DND-41 (cell line): ENCODE measurements at regions not wholly inside any gene's neighbourhood (a gene's known extent, or its start where the extent isn't known, plus 50 kb on each side); places are given as distances from the start of the nearest gene placed in this dataset.

Experiments
- ATAC-seq: fragments of 200-7000 bp; cut with Tn5 transposase; 3 replicates; pipeline ENCODE4 v1.9.1; 2021; ENCODE audit warnings: low read depth; ENCODE audit not compliant: insufficient read depth
- DNase-seq: peaks from one replicate; pipeline ENCODE4 v3.0.0-alpha.2; 2020
- H2AFZ ChIP-seq: 2 replicates; pipeline ENCODE4 v1.6.0; 2012; ENCODE audit warnings: low read depth, low read length
- H3K27ac ChIP-seq: 2 replicates; pipeline ENCODE4 v1.5.1; 2012; ENCODE audit warnings: low read length, inconsistent platforms
- H3K27me3 ChIP-seq: fragments of 200-600 bp; sonication (generic); 2 replicates; pipeline ENCODE4 v1.6.0; 2012; ENCODE audit warnings: low read length, mild to moderate bottlenecking, inconsistent platforms; ENCODE audit not compliant: insufficient read depth, poor library complexity
- H3K36me3 ChIP-seq: 2 replicates; pipeline ENCODE4 v1.5.1; 2012; ENCODE audit warnings: low read length, inconsistent platforms; ENCODE audit not compliant: insufficient read depth
- H3K4me1 ChIP-seq: 2 replicates; pipeline ENCODE4 v1.5.1; 2012; ENCODE audit warnings: mild to moderate bottlenecking, low read length; ENCODE audit not compliant: insufficient read depth
- H3K4me2 ChIP-seq: 2 replicates; pipeline ENCODE4 v1.6.0; 2012; ENCODE audit warnings: mild to moderate bottlenecking, moderate library complexity, low read length, inconsistent platforms; ENCODE audit not compliant: insufficient read depth
- H3K4me3 ChIP-seq, 2 experiments: fragments of 200-600 bp in 1 of 2; shearing (Covaris generic) in 1 of 2; 2 replicates each; pipeline ENCODE4 v1.5.1; 2012 to 2016; ENCODE audit warnings: inconsistent platforms in 2 of 2, low read length in 2 of 2, mild to moderate bottlenecking in 2 of 2, low read depth in 1 of 2, moderate library complexity in 1 of 2
- H3K79me2 ChIP-seq: 2 replicates; pipeline ENCODE4 v1.6.0; 2012; ENCODE audit warnings: low read length, inconsistent platforms; ENCODE audit not compliant: insufficient read depth
- H3K9ac ChIP-seq: 2 replicates; pipeline ENCODE4 v1.6.0; 2012; ENCODE audit warnings: low read depth, mild to moderate bottlenecking, inconsistent platforms, low read length, moderate library complexity
- H3K9me3 ChIP-seq: 2 replicates; pipeline ENCODE4 v1.5.1; 2012; ENCODE audit warnings: low read length, moderate library complexity, mild to moderate bottlenecking, inconsistent platforms; ENCODE audit not compliant: insufficient read depth, severe bottlenecking
- H4K20me1 ChIP-seq: 2 replicates; pipeline ENCODE4 v1.6.0; 2012; ENCODE audit warnings: low read length; ENCODE audit not compliant: insufficient read depth
- EZH2 ChIP-seq: IDR thresholded peaks from 3 replicates; pipeline ENCODE4 v1.6.1; 2012; ENCODE audit warnings: borderline replicate concordance, low read depth, mild to moderate bottlenecking, moderate library complexity, low read length, inconsistent platforms; ENCODE audit not compliant: severe bottlenecking
- TF ChIP-seq, protein P1 (sequence below): IDR thresholded peaks from 2 replicates; pipeline ENCODE4 v1.5.1; 2012; ENCODE audit warnings: borderline replicate concordance, low read length, moderate library complexity, mild to moderate bottlenecking; ENCODE audit not compliant: poor library complexity, severe bottlenecking; ENCODE audit errors: extremely low read depth

DNA sequence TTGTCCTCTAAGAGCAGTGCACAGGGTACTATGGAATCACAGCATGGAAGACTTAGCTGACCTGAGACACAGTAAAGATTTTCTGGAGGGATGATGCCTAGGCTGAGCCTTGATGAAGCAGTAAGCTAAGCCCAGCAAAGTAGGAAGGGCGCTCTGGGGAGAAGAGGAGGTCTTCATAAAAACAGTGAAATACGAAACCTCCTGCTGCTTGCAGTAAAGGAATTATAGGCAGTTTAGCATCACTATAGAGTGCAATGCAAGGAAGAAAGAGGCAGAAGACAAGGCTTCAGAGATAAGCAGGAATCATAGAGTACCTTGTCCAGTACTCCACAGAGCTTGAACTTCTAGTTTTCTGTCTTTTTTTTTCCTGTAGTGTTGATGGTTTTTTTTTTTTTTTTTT lies 555.7 kb upstream of the CADM1 start:
- TF ChIP-seq EZH2 = no peak
- H4K20me1 ChIP-seq = 0 out of 2 replicates have a peak, but pooled peaks cover 2% of the 10 kb centered on the region
- H3K4me2 ChIP-seq = no peak overlapping the region
- H3K4me1 ChIP-seq = no peaks in the 10 kb centered on the region
- no peak for ATAC-seq
- peaks cover 5% of the 10 kb centered on the region for H3K27me3 ChIP-seq
- H3K9ac ChIP-seq = no peak overlapping the region
- DNase-seq = no peak
- no peak overlapping the region for H3K4me3 ChIP-seq
- H3K27ac ChIP-seq = no peak overlapping the region
- no peaks in the 10 kb centered on the region for H3K9me3 ChIP-seq
- H2AFZ ChIP-seq = no peak overlapping the region
- H3K36me3 ChIP-seq = no peaks in the 10 kb centered on the region
- no peaks in the 10 kb centered on the region for H3K79me2 ChIP-seq

DNA sequence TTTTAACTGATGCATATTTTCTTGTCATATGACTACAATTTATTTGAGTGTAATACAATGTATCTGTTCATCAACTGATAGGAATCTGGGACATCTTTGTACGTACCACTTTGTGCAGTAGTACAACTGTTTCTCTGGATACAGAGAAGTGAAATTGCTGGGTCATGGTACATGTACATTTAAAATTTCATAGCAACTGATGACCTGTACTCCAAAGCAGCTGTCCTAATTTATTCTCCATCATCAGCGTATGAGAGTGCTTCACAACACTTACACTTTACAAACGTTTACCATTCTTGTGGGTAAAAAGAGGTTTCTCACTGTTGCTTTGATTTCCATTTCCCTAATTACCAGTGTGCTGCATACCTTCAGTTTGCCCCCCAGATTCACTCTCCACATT lies 552.8 kb upstream of the CADM1 start:
- TF ChIP-seq, protein P1, sequence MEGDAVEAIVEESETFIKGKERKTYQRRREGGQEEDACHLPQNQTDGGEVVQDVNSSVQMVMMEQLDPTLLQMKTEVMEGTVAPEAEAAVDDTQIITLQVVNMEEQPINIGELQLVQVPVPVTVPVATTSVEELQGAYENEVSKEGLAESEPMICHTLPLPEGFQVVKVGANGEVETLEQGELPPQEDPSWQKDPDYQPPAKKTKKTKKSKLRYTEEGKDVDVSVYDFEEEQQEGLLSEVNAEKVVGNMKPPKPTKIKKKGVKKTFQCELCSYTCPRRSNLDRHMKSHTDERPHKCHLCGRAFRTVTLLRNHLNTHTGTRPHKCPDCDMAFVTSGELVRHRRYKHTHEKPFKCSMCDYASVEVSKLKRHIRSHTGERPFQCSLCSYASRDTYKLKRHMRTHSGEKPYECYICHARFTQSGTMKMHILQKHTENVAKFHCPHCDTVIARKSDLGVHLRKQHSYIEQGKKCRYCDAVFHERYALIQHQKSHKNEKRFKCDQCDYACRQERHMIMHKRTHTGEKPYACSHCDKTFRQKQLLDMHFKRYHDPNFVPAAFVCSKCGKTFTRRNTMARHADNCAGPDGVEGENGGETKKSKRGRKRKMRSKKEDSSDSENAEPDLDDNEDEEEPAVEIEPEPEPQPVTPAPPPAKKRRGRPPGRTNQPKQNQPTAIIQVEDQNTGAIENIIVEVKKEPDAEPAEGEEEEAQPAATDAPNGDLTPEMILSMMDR = no peak
- no peak for TF ChIP-seq EZH2
- no peak overlapping the region for H3K4me2 ChIP-seq

DNA sequence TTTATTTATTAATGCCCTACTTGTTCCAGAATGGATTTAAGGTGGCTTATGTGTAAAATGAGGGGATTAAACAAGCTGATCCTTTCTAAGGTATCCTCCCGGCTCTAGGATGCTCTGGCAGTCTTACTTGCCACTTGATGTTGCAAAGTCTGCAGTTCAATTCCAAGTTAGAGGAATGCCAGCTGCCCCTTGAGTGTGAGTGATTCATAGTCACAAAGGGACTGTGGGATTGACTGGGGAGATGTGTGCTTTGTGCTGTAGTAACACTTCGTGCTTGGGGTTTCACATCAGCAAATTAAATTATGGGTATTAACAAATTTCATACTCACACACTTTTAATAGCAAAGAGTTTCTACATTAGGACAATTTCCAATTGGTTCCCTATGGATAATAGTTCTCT lies 550.8 kb upstream of the CADM1 start:
- Histone ChIP-seq H3K9me3 (no peaks in the 10 kb centered on the region), H3K27me3 (peaks cover 3% of the 10 kb centered on the region), H3K4me1 (no peaks in the 10 kb centered on the region), H3K9ac (no peak overlapping the region), H4K20me1 (no peaks in the 10 kb centered on the region), H2AFZ (no peak overlapping the region), H3K4me3 (no peak overlapping the region), H3K4me2 (no peak overlapping the region), H3K27ac (no peak overlapping the region), H3K36me3 (no peaks in the 10 kb centered on the region), H3K79me2 (no peaks in the 10 kb centered on the region)
- DNase-seq (no peak), ATAC-seq (no peak)
- TF ChIP-seq, protein P1 = no peak
- TF ChIP-seq EZH2 = no peak

More for the DNA sequence above, 552.8 kb upstream of the CADM1 start:
- Histone ChIP-seq H3K9ac (no peak overlapping the region), H3K27me3 (peaks cover 5% of the 10 kb centered on the region), H3K4me1 (no peaks in the 10 kb centered on the region), H3K79me2 (no peaks in the 10 kb centered on the region), H3K36me3 (no peaks in the 10 kb centered on the region), H3K27ac (no peak overlapping the region), H4K20me1 (no peaks in the 10 kb centered on the region), H3K9me3 (no peaks in the 10 kb centered on the region), H2AFZ (no peak overlapping the region), H3K4me3 (no peak overlapping the region)
- no peak for ATAC-seq
- DNase-seq = no peak

DNA sequence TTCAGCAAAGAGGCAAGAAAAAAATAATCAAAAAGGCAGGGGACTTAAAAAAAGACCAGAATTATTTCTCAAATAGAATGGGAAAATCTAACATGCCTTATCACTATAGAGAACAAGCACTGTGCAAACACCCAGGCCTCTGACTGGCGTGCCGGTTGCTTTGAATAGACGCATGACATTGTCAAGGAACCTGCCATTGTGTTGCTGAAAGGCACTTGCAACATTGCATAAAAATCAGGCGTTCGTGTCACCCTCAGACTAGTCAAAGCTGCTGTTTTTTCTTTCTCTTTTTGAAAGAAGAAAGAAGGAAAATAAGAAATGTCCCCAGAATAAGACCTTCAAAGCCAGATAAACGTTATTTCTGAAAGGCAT lies 549.3 kb upstream of the CADM1 start:
- DNase-seq (no peak), ATAC-seq (no peak)

More for the DNA sequence above, 549.3 kb upstream of the CADM1 start:
- Histone ChIP-seq H3K4me2 (no peak overlapping the region), H2AFZ (no peak overlapping the region), H3K9ac (no peak overlapping the region), H3K4me1 (no peaks in the 10 kb centered on the region), H4K20me1 (no peaks in the 10 kb centered on the region), H3K27me3 (peaks cover 3% of the 10 kb centered on the region), H3K4me3 (no peak overlapping the region), H3K9me3 (no peaks in the 10 kb centered on the region), H3K79me2 (no peaks in the 10 kb centered on the region), H3K36me3 (no peaks in the 10 kb centered on the region), H3K27ac (no peak overlapping the region)
- TF ChIP-seq, protein P1 = no peak
- TF ChIP-seq EZH2 = no peak
